ENCODE measurements at regions not wholly inside any gene's neighbourhood (a gene's known extent, or its start where the extent isn't known, plus 50 kb on each side); places are given as distances from the start of the nearest gene placed in this dataset.
"Not testable (repeated sequence)": the region's sequence is repeated elsewhere in the genome, so short reads cannot be mapped to it uniquely, and the experiment has no call there.

DNA sequence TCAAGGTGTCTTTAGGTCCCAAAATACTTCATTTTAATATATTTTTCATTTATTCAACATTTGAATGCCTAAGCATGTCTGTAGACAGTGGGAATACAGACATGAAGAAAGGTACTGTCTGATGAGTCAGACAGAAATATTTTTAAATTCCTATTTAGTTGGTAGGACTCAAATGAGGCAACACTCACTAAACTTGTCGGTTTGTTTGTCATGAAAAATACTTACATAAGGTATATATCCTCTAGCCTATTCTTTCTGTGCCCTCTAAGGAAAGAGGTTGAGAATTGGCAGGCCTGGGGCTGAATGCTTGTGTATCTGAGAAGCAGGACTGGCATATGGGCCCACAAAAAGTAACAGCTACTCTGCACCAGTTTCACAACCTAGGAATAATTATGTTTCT, 423.6 kb upstream of the MDFIC2 start:
- DNase-seq, result no peak

DNA sequence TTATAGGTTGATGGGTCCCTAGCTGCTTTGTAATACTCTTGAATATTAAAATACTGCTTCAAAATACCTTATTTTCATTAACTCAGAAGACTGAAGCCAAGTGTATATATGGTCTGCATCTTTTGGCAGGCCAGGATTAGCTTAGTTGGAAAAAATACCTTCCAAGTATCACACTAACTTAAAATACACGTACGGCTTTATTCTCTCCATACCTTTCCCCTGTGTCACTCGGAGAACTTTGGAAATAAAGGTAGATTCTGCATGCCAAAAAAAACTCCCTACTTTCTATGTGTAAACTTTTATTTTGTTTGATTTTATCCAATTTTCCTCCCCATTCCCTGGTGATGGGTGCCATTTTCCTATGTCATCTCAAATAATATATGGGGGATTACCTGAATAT, 422.3 kb upstream of the MDFIC2 start:
- DNase-seq, result no peak

DNA sequence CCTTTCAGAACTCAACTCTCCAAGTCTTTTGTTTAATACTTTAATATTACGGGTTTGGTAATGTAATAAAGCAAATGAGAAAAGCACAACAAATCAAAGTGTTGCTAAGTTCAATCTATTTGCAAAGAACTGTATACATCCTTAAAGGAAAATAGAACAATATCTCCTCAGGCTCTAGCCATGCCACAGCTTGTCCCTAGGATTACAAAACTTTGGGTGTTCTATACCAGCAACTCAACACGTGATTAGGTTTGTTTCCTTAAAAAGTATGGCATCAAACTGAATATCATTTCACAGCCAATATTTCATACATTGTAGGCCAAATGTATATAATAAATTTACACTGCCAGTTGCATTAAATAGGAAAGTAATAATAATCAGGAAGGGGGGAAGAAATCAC, 418.6 kb upstream of the MDFIC2 start:
- DNase-seq, result no peak

DNA sequence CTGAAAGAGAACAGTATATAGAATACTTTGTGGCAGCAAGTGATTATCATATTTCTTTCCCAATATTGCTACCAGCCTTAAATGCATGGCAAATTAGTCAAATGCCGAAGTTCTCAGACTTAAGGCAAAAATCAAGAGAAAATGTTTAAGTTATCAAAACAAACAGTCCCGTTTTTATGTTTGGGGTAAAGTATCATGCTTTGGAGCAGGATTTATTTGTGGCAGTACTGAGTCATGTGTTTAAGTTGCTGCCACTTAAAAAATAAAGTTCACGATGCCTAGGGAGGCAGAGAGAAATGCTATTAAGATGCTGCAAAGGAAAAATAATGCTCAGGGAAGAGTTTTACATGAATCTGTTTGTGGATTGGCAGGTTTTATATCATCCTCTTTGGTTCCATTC, 417.4 kb upstream of the MDFIC2 start:
- no peak for DNase-seq

DNA sequence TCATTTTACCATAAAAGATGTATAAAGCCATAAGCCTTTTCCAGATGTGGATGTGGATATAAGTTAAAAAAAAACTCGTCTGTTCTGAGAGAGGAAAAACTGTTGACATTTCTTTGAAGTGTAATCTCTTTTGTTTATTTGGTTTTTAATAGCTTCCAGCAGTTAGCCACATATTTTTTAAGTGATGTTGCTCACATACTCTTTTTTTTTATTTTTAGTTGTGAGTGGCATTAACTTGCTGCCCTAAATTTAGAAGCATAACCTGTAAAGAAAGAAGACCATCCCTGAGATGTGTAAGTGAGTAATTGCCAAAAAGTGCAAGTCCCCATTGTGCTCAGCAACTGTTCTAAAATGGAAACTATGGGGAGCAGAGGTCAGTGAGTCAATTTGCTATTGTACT, 415.9 kb upstream of the MDFIC2 start:
- DNase-seq, result no peak

DNA sequence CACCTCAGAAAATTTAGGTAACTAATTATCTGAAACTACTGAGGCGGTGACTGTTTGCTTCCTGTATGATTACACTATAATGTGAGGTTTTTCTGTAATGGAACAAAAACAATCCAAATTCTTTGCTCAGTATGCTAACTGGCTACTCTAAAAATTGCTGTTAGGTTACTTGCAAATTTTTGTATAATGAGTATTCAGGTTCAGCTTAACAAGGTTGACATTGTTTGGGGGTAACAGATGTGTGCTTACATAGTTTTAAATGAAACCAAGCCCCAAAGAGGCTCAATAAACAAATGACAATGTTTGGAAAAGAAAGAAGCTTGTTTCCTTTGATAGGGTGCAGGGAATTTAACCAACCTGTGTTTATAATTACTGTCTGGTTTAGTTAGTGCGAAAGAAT, 414.5 kb upstream of the MDFIC2 start:
- DNase-seq, result no peak

DNA sequence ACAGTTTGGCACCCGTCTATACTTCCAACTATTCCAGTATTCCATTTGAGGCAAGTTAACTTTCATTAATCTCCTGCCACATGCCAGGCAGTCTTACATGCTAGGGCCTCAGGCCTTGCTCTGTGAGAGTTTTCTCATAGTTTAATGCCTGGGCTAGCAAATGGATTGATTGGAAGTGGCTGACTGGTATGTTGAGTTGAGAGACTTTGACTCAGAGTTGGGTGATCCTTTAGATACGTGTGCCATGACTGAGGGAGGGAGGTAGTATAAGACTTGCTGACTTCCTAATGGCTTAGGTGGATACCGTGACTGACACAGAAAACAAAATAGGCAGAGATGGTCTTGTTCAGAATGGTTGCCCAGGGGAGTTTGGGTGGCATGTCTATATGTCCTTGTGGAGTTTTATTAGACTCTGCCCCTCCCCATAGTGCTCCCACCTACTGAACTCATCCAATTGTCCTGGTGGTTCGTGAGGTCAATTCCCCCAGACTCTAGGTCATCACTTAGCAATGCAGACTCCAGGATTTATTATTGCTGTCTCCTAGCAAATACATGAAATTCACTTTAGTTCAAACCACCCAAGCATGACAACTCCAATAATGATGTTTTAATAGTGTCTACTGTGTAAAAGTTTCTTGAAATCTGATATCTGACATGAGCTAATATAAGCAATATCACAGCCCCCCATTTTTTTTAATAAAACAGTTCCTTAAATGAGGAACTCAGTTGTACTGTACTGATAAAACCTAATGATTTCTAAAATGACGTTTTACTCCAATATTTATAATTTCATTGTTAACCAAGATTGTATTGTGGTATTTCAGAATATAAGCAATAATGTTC, 413.9 kb upstream of the MDFIC2 start:
- no peak for DNase-seq

DNA sequence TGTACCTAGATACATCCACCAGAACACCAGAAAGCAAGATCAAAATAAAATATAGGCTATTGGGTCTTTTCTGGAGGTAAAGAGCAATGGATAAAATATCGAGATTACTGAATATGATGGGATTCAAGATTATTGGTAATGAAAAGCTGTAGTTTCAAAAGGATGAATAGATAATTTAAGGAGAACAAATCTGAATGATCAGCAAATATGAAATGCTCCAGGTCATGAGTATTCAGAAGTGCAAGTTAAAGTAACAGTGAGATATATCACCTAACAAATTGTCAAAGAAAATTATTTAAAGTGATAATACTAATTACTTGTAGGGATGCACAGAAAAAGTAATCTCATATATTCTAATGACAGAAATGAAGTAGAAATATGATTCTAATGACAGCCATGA, 409.6 kb upstream of the MDFIC2 start:
- no peak for DNase-seq

DNA sequence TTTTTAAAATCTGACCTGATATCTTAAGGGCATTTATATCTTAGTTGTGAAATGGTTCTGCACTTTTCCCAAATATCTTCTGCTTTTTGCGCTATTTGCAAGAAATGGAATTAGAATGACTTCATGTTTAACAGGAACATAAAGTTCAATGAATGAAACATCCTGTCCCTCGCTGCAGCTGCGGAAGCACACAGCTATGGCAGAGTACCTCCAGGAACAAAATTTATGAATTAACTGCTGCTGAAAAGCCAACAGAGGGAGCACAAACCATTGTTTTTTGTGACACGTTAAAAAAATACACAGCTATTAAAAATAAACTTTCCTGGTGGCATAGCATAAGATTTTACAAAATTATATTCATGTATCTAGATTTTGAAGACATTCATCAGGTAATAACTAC, 404.4 kb upstream of the MDFIC2 start:
- no peak for DNase-seq

DNA sequence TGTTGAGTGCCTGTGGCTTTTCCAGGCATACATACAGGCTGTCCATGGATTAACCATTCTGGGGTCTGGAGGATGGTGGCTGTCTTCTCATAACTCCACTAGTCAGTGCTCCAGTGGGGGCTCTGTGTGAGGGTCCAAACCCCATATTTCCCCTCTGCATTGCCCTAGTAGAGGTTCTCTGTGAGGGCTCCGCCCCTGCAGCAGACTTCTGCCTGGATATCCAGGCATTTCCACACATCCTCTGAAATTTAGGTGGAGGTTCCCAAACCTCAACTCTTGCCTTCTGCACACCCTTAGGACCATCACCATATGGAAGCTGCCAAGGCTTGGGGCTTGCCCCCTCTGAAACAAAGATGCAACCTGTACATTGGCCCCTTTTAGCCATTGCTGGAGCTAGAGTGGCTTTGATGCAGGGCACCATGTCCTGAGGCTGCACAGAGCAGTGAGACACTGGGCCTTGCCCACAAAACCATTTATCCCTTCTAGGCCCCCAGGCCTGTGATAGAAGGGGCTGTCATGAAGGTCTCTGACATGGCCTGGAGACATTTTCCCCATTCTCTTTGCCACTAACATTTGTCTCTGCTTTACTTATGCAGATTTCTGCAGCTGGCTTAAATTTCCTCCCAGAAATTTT, 400.1 kb upstream of the MDFIC2 start:
- no peak for DNase-seq

DNA sequence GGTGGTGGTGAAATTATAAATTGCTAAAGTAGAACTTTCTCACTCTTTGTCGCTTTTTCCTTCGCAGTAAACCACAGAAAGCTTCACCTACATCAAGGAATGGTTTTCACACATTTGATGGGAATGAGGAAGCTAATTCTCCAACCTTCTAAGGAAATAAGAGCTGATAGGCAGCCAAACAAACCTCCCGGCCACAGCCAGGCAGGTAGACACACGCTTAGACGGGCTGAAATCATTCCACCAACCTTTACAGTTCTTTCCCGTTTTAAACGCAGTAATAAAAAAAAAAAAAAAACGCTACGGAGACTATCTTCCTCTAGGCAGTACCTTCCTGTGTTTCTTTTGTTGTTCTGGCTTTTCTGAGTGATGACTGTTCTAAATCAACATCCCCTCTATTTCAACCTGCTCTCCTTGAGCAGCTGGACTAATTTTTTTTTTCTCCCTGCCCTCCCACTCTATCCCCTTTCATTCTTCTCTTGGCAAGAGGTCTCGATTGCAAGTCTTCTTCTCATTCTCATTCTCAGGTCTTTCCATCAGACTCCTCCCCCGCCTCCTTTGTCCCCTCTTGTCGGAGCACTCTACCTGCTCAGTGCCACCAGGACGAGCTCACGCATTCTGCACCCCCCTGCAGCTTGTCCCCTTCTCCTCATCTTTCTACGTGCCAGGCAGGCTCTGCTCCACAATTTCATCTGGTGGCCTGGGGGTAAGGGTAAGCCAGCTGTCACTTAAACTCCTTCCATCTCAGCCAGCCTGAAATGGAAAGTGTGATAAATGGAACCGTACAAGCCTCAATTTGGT, 391.1 kb upstream of the MDFIC2 start:
- no peak for DNase-seq

DNA sequence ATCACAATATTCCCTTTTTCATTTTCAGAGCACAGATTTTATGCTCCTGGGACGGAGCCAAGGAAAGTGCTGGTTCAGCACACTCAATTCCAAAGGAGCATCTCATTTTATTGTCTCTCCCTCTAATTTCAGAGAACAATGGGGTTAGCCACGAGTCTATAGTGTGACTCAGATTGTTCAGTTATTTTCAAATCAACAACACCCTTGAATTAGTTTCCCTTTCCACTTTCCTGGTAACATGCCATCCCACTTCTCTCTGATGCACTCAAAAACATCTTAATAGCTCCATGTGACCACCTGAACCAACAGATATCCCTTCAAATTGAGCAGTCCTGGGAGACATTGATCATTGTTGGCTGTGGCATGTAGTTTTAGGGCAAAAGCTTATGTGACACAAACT, 389.7 kb upstream of the MDFIC2 start:
- DNase-seq, result no peak

DNA sequence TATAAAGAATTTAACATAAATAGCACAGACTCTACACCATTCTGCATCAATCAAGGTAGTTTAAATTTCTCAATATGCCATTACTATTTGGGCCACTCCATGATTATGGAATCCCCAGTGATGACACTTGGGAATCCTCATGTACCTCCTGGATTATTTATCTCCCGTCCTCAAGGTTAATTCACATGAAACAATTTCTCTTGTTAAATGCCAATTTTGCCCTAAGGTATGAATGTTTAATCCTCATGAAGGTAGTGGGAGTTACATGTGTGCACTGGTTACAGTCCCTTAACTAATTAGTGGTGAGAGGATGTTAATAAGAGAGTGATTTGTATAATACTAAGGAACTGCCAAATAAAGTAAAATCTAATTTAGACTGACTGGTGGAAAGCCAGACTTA, 372.3 kb upstream of the MDFIC2 start:
- no peak for DNase-seq

DNA sequence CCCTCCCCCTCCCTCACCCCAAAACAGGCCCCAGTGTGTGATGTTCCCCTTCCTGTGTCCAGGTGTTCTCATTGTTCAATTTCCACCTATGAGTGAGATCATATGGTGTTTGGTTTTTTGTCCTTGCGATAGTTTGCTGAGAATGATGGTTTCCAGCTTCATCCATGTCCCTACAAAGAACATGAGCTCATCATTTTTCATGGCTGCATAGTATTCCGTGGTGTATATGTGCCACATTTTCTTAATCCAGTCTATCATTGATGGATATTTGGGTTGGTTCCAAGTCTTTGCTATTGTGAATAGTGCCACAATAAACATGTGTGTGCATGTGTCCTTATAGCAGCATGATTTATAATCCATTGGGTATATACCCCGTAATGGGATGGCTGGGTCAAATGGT, 363.4 kb upstream of the MDFIC2 start:
- not testable (repeated sequence) for DNase-seq

DNA sequence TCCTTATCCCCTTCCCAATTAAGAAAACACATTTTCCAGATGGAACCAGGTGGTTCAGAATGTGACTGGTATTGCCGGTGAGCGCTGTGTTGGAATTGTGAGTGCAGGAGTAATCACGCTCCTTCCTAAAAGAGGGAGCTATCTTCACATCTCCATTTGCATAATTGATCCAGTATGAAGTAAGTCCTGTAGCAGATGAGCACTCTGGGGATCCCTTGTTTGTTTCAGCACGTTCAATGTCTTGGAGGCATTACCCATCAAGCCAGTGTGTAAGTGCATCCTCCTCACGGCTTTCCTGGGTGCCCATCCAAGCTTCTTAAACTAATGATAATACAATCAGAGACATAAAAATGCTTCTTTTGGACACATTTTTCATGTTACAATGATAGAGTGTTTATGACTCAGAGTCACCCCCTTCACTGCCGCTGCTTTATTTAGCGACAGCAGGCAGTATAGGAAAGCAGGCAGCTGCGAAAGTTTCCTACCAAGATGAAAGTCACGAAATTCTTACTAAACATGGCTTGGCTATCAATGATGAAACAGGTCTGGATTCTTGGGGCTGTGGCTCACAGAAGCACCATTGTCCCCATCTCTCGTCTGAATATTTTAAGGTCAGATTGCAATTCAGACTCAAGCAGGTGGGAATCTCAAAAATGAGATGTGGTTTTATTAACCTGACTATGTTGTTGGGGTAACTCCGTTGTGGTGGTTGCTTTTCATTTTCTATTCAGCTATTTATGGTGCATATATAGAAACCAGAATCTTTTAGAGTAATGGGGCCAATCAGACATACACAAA, 346.3 kb upstream of the MDFIC2 start:
- no peak for DNase-seq

DNA sequence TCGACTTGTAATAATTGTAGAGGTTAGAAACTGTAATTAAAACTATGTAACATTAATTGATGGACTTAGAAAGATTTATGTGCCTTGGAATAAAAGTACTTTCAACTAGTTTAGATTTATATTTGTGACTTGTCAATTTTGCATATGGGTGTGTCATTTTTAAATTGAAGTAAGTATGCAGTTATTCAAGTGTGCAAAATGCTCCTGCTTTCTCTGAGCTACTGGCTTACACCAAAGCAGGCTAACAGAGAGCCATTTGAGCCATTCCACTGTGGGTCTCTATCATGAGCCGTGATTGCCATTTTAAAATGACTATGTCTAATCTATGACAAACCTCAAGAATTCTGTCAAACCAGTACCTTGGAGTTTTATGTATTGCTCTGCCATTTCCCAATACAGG, 345.0 kb upstream of the MDFIC2 start:
- DNase-seq, result no peak

DNA sequence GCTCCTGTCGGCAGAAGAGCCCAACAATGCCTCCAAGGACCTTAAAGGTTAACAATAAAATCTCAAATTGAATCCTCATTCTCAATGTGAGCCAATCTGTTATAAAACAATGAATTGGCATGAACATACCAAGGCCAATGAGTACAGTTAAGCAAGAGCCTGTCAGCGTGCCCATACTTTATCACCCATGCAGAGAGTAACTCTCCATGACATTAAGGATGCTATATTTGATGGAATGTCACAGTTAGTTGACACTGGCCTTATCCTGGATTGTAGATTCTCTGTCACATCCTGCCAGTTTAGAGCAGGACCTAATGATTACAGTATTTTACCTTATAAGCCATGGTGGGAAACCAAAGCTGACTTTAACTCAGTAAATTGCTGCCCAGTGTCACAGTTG, 335.4 kb upstream of the MDFIC2 start:
- DNase-seq, result no peak

DNA sequence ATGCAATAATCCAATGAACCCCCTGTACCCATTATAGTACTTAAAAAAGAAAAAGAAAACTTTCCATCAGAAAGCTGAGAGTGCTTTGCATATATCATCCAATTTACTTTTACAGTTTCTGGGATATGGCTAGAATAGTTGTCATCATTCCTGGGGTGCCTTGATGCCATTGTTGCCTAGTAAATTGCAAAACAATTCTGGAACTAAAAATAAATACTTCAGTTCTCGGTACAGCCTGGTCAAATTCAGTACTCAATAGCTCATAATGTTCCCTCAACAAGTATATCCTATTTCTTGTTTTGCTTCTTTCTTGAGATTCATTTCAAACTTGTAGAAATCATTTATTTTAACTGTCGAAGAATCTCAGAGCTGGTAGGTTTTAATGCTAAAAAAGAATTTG, 334.7 kb upstream of the MDFIC2 start:
- no peak for DNase-seq

DNA sequence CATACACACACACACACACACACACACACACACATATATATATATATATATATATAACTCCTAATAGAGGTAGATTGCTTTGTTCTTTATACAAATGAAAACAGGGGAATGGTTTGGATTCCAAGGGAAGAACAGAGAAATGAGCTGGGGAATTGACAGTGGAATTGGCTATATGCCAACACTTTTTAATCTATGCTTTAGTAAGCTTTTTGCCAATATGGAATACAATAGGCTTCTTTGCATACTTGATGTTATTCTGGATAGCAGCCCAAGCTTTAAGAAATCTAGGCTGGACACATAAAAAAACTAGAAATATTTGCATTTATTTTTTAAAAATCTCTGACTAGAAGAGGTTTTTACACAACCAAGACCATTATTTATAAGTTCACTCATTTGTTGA, 334.2 kb upstream of the MDFIC2 start:
- DNase-seq, result no peak

DNA sequence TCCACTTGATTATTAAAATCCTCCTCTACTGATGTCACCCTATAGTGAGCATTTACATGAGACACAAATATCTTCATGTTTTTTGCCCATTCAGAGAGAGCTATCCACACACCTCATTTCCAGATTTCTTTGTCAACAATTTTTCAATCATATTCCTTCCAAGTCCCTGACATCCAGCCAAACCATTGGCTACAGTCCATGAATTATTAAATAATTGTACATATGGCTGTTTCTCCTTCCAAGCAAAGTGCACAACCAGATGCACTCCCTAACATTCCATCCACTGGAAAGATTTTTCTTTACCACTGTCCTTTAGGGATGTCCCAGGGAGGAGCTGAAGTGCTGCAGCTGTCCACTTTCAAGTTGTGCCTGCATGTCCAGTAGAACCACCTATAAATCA, 328.0 kb upstream of the MDFIC2 start:
- no peak for DNase-seq

DNA sequence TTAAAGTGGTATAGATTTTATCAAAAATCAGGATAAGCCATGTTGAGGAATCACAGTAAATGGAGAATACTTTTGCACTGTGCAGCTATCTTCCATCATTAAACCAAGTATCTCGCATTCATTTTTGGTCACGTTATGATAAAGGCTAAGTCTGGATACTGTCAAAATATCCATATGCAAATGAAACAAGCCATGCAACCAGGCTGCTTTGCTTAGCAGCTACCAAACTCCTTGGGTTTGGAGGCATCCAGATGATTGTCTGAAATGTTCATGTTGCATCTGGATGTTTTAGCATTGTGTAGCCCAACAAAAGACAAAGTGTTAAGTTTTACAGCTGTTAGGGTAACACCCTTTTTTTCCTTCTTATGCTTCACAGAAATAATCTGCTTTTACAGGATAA, 322.9 kb upstream of the MDFIC2 start:
- no peak for DNase-seq

DNA sequence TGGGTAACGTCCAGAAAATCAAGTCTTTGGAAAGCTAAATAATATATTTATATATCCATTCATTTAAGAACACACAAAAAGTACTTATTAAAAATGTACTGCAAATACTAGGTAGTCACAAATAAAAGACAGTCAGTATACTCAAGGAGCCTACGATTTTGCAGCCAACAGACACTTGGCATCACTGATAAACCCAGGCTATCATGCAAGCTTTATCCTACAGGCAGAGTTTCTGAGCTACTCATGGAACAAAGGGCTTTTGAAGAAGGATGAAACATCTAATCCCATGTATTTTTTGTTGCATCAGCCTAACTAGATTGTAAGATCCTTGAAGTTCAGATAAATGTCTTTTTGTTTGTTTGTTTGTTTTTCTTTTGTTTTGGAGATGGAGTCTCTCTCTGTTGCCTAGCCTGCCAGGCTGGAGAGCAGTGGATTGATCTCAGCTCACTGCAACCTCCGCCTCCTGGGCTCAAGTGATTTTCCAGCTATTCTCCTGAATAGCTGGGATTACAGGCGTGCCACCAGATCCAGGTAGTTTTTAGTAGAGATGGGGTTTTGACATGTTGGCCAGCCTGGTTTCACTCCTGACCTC, 319.4 kb upstream of the MDFIC2 start:
- no peak for DNase-seq

DNA sequence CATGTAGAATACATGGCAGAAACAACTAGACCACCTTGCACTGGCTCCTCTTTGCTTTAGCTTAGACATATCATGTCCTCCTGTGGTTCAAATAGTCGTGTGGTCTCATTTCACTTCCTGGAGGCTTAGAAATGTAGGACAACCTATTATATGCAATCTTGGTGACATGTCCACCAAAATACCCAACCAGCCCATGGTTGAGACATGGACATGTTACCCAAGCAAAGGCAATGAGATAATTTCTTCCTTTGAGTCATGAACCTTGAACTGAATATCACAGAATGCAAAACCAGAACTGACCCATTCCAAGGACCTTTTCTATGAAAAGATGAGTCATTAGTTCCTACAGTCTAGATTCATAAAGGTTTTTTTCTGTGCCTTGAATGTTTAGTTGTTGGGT, 309.0 kb upstream of the MDFIC2 start:
- DNase-seq, result no peak

Measured in NCI-H2029 (cell line).